Choroid plexus epithelial cell (primary cell): ENCODE measurements at regions not wholly inside any gene's neighbourhood (a gene's known extent, or its start where the extent isn't known, plus 50 kb on each side); places are given as distances from the start of the nearest gene placed in this dataset.
"Not testable (repeated sequence)": the region's sequence is repeated elsewhere in the genome, so short reads cannot be mapped to it uniquely, and the experiment has no call there.

ENCODE experiments used
- DNase-seq: peaks from one replicate; pipeline ENCODE4 v3.0.0-alpha.2; 2010; ENCODE audit warnings: low read depth
- H3K4me3 ChIP-seq: 2 replicates; pipeline ENCODE4 v1.5.1; 2011; ENCODE audit warnings: low read depth, mild to moderate bottlenecking, control low read depth, low read length, moderate library complexity
- TF ChIP-seq, protein P1 (sequence below): conservative IDR thresholded peaks from 2 replicates; pipeline ENCODE4 v1.5.1; 2011; ENCODE audit warnings: low read depth, mild to moderate bottlenecking, control low read depth, inconsistent platforms, low read length, moderate library complexity

DNA sequence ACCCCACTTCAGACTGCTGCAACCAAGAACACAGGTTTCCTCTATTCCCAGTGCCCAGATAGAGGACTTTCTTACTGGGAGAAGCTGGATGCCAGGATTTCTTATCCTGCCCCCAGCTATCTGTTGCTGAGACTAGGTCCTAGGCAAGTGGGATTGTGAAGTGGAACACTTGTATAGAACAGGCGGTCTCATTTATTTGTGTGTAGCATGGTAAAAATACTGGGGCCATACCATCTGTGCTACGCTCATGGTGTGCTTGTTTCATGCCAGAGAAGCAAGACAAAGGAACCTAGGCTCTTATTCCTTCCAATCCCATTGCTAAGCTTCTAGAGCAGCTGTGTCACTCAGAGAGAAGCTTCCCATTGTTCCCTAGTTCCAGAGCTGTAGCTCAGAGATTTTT lies 191.5 kb upstream of the EPHA6 start:
- no peak overlapping the region for H3K4me3 ChIP-seq
- TF ChIP-seq, protein P1, sequence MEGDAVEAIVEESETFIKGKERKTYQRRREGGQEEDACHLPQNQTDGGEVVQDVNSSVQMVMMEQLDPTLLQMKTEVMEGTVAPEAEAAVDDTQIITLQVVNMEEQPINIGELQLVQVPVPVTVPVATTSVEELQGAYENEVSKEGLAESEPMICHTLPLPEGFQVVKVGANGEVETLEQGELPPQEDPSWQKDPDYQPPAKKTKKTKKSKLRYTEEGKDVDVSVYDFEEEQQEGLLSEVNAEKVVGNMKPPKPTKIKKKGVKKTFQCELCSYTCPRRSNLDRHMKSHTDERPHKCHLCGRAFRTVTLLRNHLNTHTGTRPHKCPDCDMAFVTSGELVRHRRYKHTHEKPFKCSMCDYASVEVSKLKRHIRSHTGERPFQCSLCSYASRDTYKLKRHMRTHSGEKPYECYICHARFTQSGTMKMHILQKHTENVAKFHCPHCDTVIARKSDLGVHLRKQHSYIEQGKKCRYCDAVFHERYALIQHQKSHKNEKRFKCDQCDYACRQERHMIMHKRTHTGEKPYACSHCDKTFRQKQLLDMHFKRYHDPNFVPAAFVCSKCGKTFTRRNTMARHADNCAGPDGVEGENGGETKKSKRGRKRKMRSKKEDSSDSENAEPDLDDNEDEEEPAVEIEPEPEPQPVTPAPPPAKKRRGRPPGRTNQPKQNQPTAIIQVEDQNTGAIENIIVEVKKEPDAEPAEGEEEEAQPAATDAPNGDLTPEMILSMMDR, result no peak
- no peak for DNase-seq

DNA sequence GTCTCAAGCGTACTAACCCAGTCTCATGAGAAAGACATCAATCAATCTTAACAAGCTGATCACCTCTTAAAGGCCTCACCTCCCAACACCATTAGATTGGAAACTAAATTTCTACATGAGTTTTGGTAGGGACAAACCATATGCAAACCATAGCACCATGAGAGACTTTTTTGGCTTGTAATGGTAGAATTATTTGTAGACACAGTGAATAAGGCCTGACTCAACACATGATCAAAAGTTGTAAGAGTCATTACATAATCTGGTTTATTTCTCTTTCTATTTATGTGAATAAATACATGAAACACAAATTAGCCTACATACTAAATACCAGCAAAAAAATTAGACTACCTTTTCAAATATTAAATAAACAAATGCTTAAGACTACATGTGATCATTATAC lies 183.3 kb upstream of the EPHA6 start:
- no peak overlapping the region for H3K4me3 ChIP-seq
- no peak for DNase-seq
- TF ChIP-seq, protein P1, result no peak

DNA sequence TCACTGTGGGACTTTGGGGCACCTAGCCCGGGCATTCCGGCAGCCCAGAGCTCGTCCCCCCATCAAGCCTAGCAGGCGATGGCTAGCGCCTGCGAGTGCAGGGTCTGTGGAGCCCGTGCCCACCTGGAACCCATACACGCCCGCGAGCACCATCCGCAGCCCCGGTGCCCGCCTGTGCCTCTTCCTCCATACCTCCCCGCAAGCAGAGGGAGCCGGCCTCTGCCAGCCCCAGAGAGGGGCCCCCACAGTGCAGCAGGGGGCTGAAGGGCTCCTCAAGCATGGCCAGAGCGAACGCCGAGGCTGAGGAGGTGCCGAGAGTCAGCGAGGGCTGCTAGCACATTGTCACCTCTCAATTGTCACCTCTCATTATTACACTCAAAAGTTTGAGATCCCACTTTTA lies 167.8 kb upstream of the EPHA6 start:
- no peak for DNase-seq
- TF ChIP-seq, protein P1, result no peak
- no peak overlapping the region for H3K4me3 ChIP-seq

DNA sequence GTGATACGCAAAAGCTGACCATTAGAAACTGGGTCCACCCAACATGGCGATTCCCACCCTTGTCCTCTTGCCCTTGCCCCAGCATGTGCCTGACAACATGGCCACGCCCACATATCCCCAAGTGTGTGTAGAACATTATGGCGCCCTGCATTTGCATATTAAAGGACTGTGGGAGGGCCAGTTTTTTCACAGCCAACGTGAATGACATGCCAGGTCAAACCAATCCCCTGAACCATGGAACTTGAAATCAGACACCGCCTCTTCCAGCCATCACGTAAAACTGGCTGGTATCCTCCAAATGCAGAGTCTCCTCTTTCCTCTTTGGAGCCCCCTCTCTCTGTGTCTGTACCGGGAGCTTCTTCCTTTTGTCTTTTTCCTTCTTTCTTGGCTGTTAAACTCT lies 156.7 kb upstream of the EPHA6 start:
- DNase-seq, result no peak
- TF ChIP-seq, protein P1, result no peak
- no peak overlapping the region for H3K4me3 ChIP-seq

DNA sequence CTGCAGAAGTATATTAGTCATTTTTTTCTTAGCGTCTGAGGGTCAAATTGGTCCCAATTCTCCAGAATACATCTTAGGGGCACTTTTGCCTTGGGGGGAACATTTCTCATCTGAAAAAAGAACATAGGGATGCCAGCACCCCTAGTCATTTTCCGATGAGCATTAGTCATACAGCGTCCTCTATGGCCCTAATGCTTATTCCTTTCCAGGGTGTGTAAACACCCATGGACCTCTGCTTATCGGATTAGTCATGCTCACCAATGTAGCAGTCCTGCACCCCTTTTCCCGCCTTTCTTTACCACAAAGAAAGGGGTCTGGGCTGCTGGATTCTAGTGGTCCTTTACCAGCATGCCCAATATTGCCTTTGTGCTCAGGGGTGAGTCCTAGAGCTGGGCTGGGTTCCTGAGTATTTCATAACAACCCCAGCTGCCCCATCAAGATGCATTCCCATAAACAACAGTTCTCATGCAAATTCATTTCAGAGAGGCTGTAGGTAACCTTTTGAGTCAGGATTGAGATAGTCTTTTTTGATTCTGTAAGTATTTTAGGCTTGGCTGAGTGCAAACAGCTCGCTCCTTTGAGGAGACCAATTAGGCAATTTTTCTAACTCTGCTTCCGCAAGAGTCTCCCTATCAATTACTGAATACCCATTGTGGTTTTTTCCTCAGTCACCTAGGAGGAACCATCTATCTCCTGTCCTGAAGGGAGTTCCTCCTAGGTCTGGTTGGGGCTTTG lies 142.4 kb upstream of the EPHA6 start:
- not testable (repeated sequence) for DNase-seq, H3K4me3 ChIP-seq

DNA sequence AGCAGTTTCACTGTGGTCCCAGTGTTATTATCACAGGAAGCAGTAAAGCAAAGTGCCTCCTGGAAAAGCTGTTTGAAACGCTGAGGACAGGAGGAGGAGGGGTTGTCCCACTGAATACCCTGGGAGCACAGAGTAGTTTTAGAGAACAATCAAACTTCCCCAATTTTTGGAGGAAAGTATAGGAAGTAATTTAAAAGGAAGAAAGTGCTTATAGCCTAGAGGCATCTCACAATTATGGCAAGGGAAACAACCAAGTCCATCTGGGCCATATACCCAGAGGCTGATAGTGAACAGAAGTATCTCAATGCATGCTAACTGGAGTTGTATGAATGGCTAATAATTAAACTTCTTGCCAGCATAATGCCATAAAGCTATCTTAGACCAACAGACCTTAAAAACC lies 137.2 kb upstream of the EPHA6 start:
- H3K4me3 ChIP-seq, result no peak overlapping the region
- TF ChIP-seq, protein P1, result no peak
- no peak for DNase-seq

DNA sequence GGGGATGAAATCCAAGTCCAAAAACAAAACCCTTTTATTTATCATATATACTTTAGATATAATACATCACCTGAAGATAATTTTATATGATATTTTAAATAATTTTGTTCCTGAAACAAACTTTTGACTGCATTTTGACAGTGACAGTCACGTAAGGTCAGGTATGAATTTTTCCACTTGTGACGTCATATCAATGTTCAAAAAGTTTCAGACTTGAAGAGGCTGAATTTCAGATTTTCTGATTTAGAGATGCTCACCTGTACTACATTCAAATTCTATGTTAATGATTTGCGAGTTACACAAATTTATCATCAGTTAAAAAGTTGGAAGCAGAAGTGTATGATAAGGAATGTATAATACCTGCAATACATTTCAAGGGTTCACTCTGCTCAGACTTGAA lies 136.1 kb upstream of the EPHA6 start:
- TF ChIP-seq, protein P1, result no peak
- no peak for DNase-seq
- no peak overlapping the region for H3K4me3 ChIP-seq
